Heart left ventricle (tissue), 13 donors: ENCODE measurements at regions not wholly inside any gene's neighbourhood (a gene's known extent, or its start where the extent isn't known, plus 50 kb on each side); places are given as distances from the start of the nearest gene placed in this dataset.

Experiments
- CTCF ChIP-seq, 12 donors: fragments of 200-600 bp; sonication (generic) in 4 of 12; IDR thresholded peaks; one replicate each; pipeline versions ENCODE4 v1.5.0 to v1.8.0; 2018 to 2022; ENCODE audit warnings: antibody characterized with exemption in 12 of 12, mild to moderate bottlenecking in 5 of 12
- POLR2A ChIP-seq, 2 donors: fragments of 450-650 bp; IDR thresholded peaks; one replicate each; pipeline ENCODE4 v1.6.1; 2017; ENCODE audit warnings: antibody characterized with exemption in 2 of 2, mild to moderate bottlenecking in 2 of 2, moderate library complexity in 2 of 2
- donor health status: ischemic (EF 13 %, LVEDD 7.1; RV severe dilation, severe dysfunction).
- donor health status: DM: no; HTN: yes; CAD: no.
- donor health status: DM: no; HTN: no; CAD: no.
- donor health status: ischemic (EF 25% LVEDD 6.9; RV normal size, moderate dysfunction).
- donor health status: ischemic (EF 25% LVEDD 5.7; RV mildly dilated, moderate dysfunction).
- donor health status: ischemic (EF 35%, LVEDD 5.7; RV mildly dilated, moderate dysfunction).
- donor health status: nonischemic (EF 11% LVEDD 7.7; RV severe dilation, severe dysfunction).
- donor health status: DM: yes; HTN: yes; CAD: no.
- donor health status: PGD.
- donor health status: ischemic (EF 29% LVEDD 5.4; RV normal size, mild dysfunction).
- donor health status: nonischemic (EF 23%, LVEDD 6.1; RV moderate dilation, normal function).

DNA sequence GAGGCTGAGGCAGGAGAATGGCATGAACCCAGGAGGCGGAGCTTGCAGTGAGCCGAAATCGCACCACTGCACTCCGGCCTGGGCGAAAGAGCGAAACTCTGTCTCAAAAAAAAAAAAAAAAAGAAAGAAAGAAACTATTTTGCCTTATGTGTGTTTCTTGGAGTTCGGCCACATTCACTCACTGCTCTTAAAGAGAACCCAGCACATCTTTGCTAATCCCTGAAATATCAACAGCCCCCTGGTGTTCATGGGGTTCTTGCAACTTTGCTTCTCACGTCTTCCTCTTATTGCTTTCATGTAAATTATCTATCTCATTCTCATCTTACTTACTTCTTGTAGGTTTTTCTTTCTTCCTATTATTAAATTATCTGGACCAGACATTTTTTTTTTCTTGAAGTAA lies 126.3 kb upstream of the ASTN2 start:
- TF ChIP-seq CTCF (IDR thresholded peaks at IDR 0.05), result no peak
- no peak for TF ChIP-seq POLR2A (IDR thresholded peaks at IDR 0.05)
